SK-N-SH treated with all-trans-retinoic acid at 6 μM for 48 hours (cell line): ENCODE measurements at regions not wholly inside any gene's neighbourhood (a gene's known extent, or its start where the extent isn't known, plus 50 kb on each side); places are given as distances from the start of the nearest gene placed in this dataset.

ENCODE experiments used
- ATAC-seq: fragments of 200-7000 bp; cut with Tn5 transposase; 3 replicates; pipeline ENCODE4 v1.9.1; 2020; ENCODE audit warnings: mild to moderate bottlenecking, moderate library complexity
- ARNTL ChIP-seq: fragments of 450-650 bp; formaldehyde crosslinking; IDR thresholded peaks from 2 replicates; pipeline ENCODE4 v1.5.0; 2020; ENCODE audit warnings: low read depth, mild to moderate bottlenecking, moderate library complexity, borderline replicate concordance
- BACH2 ChIP-seq: fragments of 250-450 bp; sonication (Bioruptor Pico); IDR thresholded peaks from 2 replicates; pipeline ENCODE4 v1.9.0; 2021; ENCODE audit warnings: mild to moderate bottlenecking, borderline replicate concordance
- CREB5 ChIP-seq: fragments of 250-450 bp; sonication (Bioruptor Pico); IDR thresholded peaks from 2 replicates; pipeline ENCODE4 v1.5.1; 2020; ENCODE audit warnings: low read depth, mild to moderate bottlenecking, moderate library complexity
- CSDC2 ChIP-seq: fragments of 250-450 bp; sonication (Bioruptor Pico); IDR thresholded peaks from 2 replicates; pipeline ENCODE4 v1.5.0; 2020; ENCODE audit warnings: mild to moderate bottlenecking, moderate library complexity
- CSRNP3 ChIP-seq: fragments of 250-450 bp; sonication (Bioruptor Pico); IDR thresholded peaks from 2 replicates; pipeline ENCODE4 v1.5.1; 2021; ENCODE audit warnings: mild to moderate bottlenecking, moderate library complexity
- GLIS3 ChIP-seq: fragments of 250-450 bp; sonication (Bioruptor Pico); IDR thresholded peaks from 2 replicates; pipeline ENCODE4 v1.5.0; 2020; ENCODE audit warnings: mild to moderate bottlenecking, moderate library complexity
- ISL1 ChIP-seq: fragments of 250-450 bp; sonication (Bioruptor Pico); IDR thresholded peaks from 2 replicates; pipeline ENCODE4 v2.1.2; 2022; ENCODE audit warnings: mild to moderate bottlenecking, moderate library complexity
- OSR1 ChIP-seq: fragments of 250-450 bp; sonication (Bioruptor Pico); IDR thresholded peaks from 2 replicates; pipeline ENCODE4 v1.8.0; 2022; ENCODE audit warnings: moderate library complexity, mild to moderate bottlenecking, inconsistent platforms
- PATZ1 ChIP-seq: fragments of 250-450 bp; sonication (Bioruptor Pico); IDR thresholded peaks from 2 replicates; pipeline ENCODE4 v1.8.0; 2020; ENCODE audit warnings: mild to moderate bottlenecking, moderate library complexity, borderline replicate concordance
- POU6F1 ChIP-seq: fragments of 250-450 bp; sonication (Bioruptor Pico); IDR thresholded peaks from 2 replicates; pipeline ENCODE4 v1.8.0; 2021; ENCODE audit warnings: low read depth, mild to moderate bottlenecking, moderate library complexity, borderline replicate concordance
- PPARA ChIP-seq: fragments of 250-450 bp; sonication (Bioruptor Pico); IDR thresholded peaks from 2 replicates; pipeline ENCODE4 v1.5.0; 2020; ENCODE audit warnings: mild to moderate bottlenecking, borderline replicate concordance
- RARB ChIP-seq: fragments of 250-450 bp; sonication (Bioruptor Pico); IDR thresholded peaks from 2 replicates; pipeline ENCODE4 v1.8.0; 2021; ENCODE audit warnings: mild to moderate bottlenecking, moderate library complexity
- SNAI2 ChIP-seq: fragments of 250-450 bp; sonication (Bioruptor Pico); IDR thresholded peaks from 2 replicates; pipeline ENCODE4 v1.5.0; 2020; ENCODE audit warnings: mild to moderate bottlenecking, moderate library complexity
- TCF4 ChIP-seq: fragments of 250-450 bp; sonication (Bioruptor Pico); IDR thresholded peaks from 2 replicates; pipeline ENCODE4 v1.8.0; 2021; ENCODE audit warnings: mild to moderate bottlenecking, moderate library complexity, borderline replicate concordance
- TOX ChIP-seq: fragments of 250-450 bp; sonication (Bioruptor Pico); IDR thresholded peaks from 2 replicates; pipeline ENCODE4 v1.8.0; 2021; ENCODE audit warnings: mild to moderate bottlenecking, moderate library complexity, borderline replicate concordance
- TSHZ2 ChIP-seq: fragments of 250-450 bp; sonication (Bioruptor Pico); IDR thresholded peaks from 2 replicates; pipeline ENCODE4 v1.5.0; 2020; ENCODE audit warnings: mild to moderate bottlenecking, moderate library complexity
- ZC3H10 ChIP-seq: fragments of 250-450 bp; sonication (Bioruptor Pico); IDR thresholded peaks from 2 replicates; pipeline ENCODE4 v1.5.1; 2021; ENCODE audit warnings: mild to moderate bottlenecking, moderate library complexity
- ZFP3 ChIP-seq: fragments of 250-450 bp; sonication (Bioruptor Pico); IDR thresholded peaks from 2 replicates; pipeline ENCODE4 v1.5.0; 2020; ENCODE audit warnings: mild to moderate bottlenecking, moderate library complexity
- ZFP30 ChIP-seq: fragments of 450-650 bp; formaldehyde crosslinking; IDR thresholded peaks from 2 replicates; pipeline ENCODE4 v1.5.0; 2022; ENCODE audit warnings: mild to moderate bottlenecking, moderate library complexity
- ZNF565 ChIP-seq: fragments of 450-650 bp; formaldehyde crosslinking; conservative IDR thresholded peaks from 2 replicates; pipeline ENCODE4 v1.5.0; 2020; ENCODE audit warnings: low read depth, mild to moderate bottlenecking, moderate library complexity
- ZNF70 ChIP-seq: fragments of 450-650 bp; formaldehyde crosslinking; IDR thresholded peaks from 2 replicates; pipeline ENCODE4 v1.5.0; 2020; ENCODE audit warnings: mild to moderate bottlenecking, moderate library complexity
- ZNF8 ChIP-seq: fragments of 450-650 bp; formaldehyde crosslinking; IDR thresholded peaks from 2 replicates; pipeline ENCODE4 v1.5.0; 2020; ENCODE audit warnings: mild to moderate bottlenecking, moderate library complexity

- ATAC-seq = no peak
- TF ChIP-seq PPARA (CRISPR knock-in tag) (no peak), SNAI2 (CRISPR knock-in tag) (no peak), POU6F1 (no peak), CREB5 (no peak), GLIS3 (CRISPR knock-in tag) (no peak), ZNF70 (CRISPR knock-in tag) (no peak), ZNF565 (CRISPR knock-in tag) (no peak), OSR1 (no peak), TCF4 (CRISPR knock-in tag) (no peak), ZNF8 (CRISPR knock-in tag) (no peak), ISL1 (CRISPR knock-in tag) (no peak), ARNTL (CRISPR knock-in tag) (no peak), CSDC2 (CRISPR knock-in tag) (no peak)
These were observed 74.3 kb upstream of the LYZL1 start for GRCh38 chr10:29214551-29214950.

- TF ChIP-seq ZNF70 (CRISPR knock-in tag) (no peak), PPARA (CRISPR knock-in tag) (no peak), BACH2 (CRISPR knock-in tag) (no peak), SNAI2 (CRISPR knock-in tag) (no peak), RARB (CRISPR knock-in tag) (no peak), ZNF8 (CRISPR knock-in tag) (no peak), TOX (CRISPR knock-in tag) (no peak), GLIS3 (CRISPR knock-in tag) (no peak), PATZ1 (no peak), CSRNP3 (no peak)
- ATAC-seq = no peak
These were observed 71.6 kb upstream of the LYZL1 start for GRCh38 chr10:29217292-29217738.

- ATAC-seq = no peak
- TF ChIP-seq ZNF565 (CRISPR knock-in tag) = no peak
- TF ChIP-seq ZNF8 (CRISPR knock-in tag) = no peak
- no peak for TF ChIP-seq TOX (CRISPR knock-in tag)
- no peak for TF ChIP-seq PPARA (CRISPR knock-in tag)
- no peak for TF ChIP-seq BACH2 (CRISPR knock-in tag)
- no peak for TF ChIP-seq PATZ1
- TF ChIP-seq OSR1 = no peak
- no peak for TF ChIP-seq CREB5
- no peak for TF ChIP-seq ZFP3 (CRISPR knock-in tag)
- TF ChIP-seq CSDC2 (CRISPR knock-in tag) = no peak
- TF ChIP-seq TSHZ2 (CRISPR knock-in tag) = no peak
- no peak for TF ChIP-seq ZFP30 (CRISPR knock-in tag)
- TF ChIP-seq POU6F1 = no peak
- TF ChIP-seq ZNF70 (CRISPR knock-in tag) = no peak
- no peak for TF ChIP-seq RARB (CRISPR knock-in tag)
- TF ChIP-seq ZC3H10 (CRISPR knock-in tag) = no peak
These were observed 65.5 kb upstream of the LYZL1 start for GRCh38 chr10:29223326-29223725.
